ENCODE measurements at regions not wholly inside any gene's neighbourhood (a gene's known extent, or its start where the extent isn't known, plus 50 kb on each side); places are given as distances from the start of the nearest gene placed in this dataset.

DNA sequence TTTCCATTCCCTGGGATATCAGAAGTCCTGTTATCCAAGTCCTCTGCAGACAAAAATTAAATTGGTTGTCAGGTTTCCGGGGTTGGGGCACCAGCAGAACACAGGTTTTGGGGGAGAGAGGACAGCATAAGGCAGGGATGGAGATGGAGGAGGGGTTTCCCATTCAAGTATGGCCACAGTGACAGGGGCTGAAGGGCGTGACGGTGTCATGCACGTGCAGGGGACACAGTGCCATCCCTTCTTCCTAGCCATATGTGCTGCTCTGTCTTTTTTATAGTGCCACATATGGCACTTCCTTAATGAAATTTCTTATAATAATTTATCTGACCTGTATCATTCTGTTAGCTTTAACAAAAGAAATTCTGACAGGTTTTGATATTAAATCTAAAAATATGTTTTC lies 259.2 kb downstream of the PTEN start:
- TF ChIP-seq, protein P1, sequence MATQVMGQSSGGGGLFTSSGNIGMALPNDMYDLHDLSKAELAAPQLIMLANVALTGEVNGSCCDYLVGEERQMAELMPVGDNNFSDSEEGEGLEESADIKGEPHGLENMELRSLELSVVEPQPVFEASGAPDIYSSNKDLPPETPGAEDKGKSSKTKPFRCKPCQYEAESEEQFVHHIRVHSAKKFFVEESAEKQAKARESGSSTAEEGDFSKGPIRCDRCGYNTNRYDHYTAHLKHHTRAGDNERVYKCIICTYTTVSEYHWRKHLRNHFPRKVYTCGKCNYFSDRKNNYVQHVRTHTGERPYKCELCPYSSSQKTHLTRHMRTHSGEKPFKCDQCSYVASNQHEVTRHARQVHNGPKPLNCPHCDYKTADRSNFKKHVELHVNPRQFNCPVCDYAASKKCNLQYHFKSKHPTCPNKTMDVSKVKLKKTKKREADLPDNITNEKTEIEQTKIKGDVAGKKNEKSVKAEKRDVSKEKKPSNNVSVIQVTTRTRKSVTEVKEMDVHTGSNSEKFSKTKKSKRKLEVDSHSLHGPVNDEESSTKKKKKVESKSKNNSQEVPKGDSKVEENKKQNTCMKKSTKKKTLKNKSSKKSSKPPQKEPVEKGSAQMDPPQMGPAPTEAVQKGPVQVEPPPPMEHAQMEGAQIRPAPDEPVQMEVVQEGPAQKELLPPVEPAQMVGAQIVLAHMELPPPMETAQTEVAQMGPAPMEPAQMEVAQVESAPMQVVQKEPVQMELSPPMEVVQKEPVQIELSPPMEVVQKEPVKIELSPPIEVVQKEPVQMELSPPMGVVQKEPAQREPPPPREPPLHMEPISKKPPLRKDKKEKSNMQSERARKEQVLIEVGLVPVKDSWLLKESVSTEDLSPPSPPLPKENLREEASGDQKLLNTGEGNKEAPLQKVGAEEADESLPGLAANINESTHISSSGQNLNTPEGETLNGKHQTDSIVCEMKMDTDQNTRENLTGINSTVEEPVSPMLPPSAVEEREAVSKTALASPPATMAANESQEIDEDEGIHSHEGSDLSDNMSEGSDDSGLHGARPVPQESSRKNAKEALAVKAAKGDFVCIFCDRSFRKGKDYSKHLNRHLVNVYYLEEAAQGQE (IDR thresholded peaks at IDR 0.05; ENCODE audit: insufficient read depth in 1 of 2, low read depth in 2 of 2, low read length in 2 of 2), result no peak
- TF ChIP-seq POLR2AphosphoS5 (IDR thresholded peaks at IDR 0.05; ENCODE audit: low read depth, low read length) (no peak), SIN3A (IDR thresholded peaks at IDR 0.05; ENCODE audit: borderline replicate concordance, insufficient read depth, low read length) (no peak)

Measured in PFSK-1 (cell line).